Coronary artery (tissue), 2 donors: ENCODE measurements at regions not wholly inside any gene's neighbourhood (a gene's known extent, or its start where the extent isn't known, plus 50 kb on each side); places are given as distances from the start of the nearest gene placed in this dataset.

ENCODE experiments used
- DNase-seq: peaks from one replicate; pipeline ENCODE4 v3.0.0-alpha.2; 2017; ENCODE audit warnings: low spot score
- H3K27ac ChIP-seq, 2 donors: fragments of 200-600 bp; sonication (generic); one replicate each; pipeline ENCODE4 v1.5.1; 2016 to 2019
- H3K4me3 ChIP-seq: fragments of 200-600 bp; sonication (generic); 2 replicates; pipeline ENCODE4 v1.5.1; 2016; ENCODE audit warnings: mild to moderate bottlenecking, moderate library complexity
- CTCF ChIP-seq: fragments of 200-600 bp; sonication (generic); IDR thresholded peaks from one replicate; pipeline ENCODE4 v1.5.1; 2019; ENCODE audit warnings: antibody characterized with exemption

DNA sequence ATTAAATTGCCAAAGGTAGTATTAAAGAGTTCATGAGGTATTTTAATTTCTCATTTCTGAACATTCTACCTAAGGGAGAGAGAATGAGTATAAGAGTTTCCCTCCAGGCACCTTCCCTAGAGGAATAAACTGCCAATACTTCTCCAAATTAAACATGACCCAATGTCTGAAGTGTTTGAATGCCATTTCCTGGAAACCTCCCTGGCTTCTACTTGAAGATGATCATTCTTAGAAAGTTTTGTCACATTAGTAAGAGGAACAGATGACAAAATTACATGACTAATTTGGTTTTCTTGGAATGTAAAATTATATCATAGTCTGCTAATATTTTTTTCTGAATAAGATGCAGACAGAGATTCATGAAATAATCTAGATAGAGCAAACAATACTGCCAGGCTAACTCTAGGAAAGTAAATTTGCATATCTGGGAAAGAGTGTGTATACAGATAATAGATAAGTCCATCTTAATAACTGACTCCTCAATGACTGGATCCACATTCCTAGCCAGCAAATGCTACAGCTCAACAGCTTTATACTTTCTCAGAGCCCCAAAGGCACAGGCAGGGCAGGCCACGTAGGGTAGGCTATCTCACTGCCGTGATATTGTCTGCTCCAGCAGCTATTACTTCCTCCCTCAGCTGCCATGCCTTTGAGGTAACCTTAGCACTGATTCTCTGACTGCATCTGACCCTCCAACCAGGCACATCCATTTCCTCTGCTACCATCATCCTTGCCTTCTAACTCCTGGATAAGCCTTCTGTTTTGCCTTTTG, 630.8 kb upstream of the PIK3C3 start:
- DNase-seq = no peak
- Histone ChIP-seq H3K27ac (no peak overlapping the region), H3K4me3 (no peak overlapping the region)
- TF ChIP-seq CTCF = no peak

- no peak overlapping the region for H3K4me3 ChIP-seq
- H3K27ac ChIP-seq = no peak overlapping the region
- DNase-seq = no peak
- no peak for TF ChIP-seq CTCF
These were observed 632.0 kb upstream of the PIK3C3 start for GRCh38 chr18:41323044-41323443.

DNA sequence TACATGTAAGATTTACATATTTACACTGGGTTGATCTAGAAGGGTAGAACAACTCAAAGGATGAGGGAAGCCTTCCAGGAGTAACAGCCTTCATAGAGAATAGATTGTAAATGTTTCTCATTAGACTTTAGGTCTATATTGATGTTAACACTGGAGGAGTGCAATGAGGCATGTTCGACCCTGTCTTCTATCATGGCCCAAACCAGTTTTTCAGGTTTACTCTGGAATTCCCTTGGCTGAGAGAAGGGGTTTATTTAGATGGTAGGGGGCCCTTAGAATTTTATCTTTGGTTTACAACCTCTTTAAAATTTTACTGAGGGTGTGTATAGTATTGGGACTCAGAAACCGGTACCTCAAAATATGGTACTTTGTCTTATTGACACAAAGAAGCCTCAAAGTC, 634.9 kb upstream of the PIK3C3 start:
- no peak for TF ChIP-seq CTCF
- no peak for DNase-seq
- Histone ChIP-seq H3K27ac (no peak overlapping the region), H3K4me3 (no peak overlapping the region)

GRCh38 chr18:41315134-41315533, 639.9 kb upstream of the PIK3C3 start:
- Histone ChIP-seq H3K4me3 (no peak overlapping the region), H3K27ac (no peak overlapping the region)
- DNase-seq = no peak
- no peak for TF ChIP-seq CTCF

- no peak for DNase-seq
- TF ChIP-seq CTCF = no peak
- no peak overlapping the region for H3K4me3 ChIP-seq
- H3K27ac ChIP-seq = no peak overlapping the region
These were observed 643.2 kb upstream of the PIK3C3 start for GRCh38 chr18:41311571-41312547.

DNA sequence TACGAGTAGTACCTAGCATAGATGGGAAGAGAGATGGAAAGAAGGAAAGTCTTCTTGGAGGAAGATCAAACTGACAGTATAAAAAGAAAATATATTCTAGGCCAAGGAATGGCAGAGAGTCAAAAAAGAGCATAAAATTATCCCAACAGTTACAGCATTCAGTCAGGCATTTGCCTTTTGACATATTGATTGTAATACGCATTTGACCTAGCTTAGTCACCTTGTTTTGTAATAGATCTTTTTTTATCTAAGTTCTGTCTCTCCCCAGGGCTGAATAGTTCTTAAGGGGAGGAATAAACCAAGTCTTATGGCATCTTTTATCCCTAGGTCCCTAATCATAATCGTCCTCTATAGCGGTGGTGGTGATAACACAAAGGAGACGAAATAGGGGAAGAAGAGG, 657.3 kb upstream of the PIK3C3 start:
- H3K4me3 ChIP-seq = no peak overlapping the region
- H3K27ac ChIP-seq = no peak overlapping the region
- no peak for TF ChIP-seq CTCF
- no peak for DNase-seq
